ENCODE measurements at regions not wholly inside any gene's neighbourhood (a gene's known extent, or its start where the extent isn't known, plus 50 kb on each side); places are given as distances from the start of the nearest gene placed in this dataset.

GRCh38 chr3:182243625-182244024, 531.9 kb downstream of the SOX2 start:
- no peak for TF ChIP-seq EZH2 (IDR thresholded peaks at IDR 0.05; ENCODE audit: insufficient read depth, poor library complexity, severe bottlenecking)
- TF ChIP-seq EZH2phosphoT487 (IDR thresholded peaks at IDR 0.05; ENCODE audit: insufficient read depth, low read depth) = no peak

Measured in GM23248 (cell line).